GM19395 (cell line): ENCODE measurements at regions not wholly inside any gene's neighbourhood (a gene's known extent, or its start where the extent isn't known, plus 50 kb on each side); places are given as distances from the start of the nearest gene placed in this dataset.

Experiments
- ATAC-seq: cut with Tn5 transposase; IDR thresholded peaks from one replicate; pipeline ENCODE4 v1.9.1; 2021; ENCODE audit warnings: mild to moderate bottlenecking, moderate library complexity; ENCODE audit not compliant: unreplicated experiment

- ATAC-seq, result no peak
These were observed 662.8 kb downstream of the TBC1D32 start for GRCh38 chr6:120671519-120671918.

GRCh38 chr6:120652506-120652905 is 681.8 kb downstream of the TBC1D32 start:
- ATAC-seq, result no peak

GRCh38 chr6:120648713-120649112 is 685.6 kb downstream of the TBC1D32 start:
- ATAC-seq, result no peak

DNA sequence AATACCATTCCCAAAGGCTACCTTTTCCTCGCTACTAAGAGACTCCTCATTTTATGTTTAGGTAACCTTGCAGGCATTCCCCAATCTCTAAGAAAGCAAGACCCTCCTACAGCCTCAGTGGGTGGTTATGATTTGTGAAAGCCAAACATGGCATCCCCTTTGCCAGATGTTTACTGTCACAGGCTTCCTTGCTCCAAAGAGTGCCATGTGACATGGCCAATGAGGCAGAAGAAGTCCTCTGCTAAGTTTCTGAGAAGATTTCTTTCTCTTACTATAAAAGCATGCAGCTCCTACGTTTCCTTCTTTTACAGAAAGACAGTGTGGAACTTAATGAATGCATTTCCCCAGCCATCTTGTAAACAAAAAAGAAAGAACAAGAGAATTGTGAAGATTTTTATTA is 688.2 kb downstream of the TBC1D32 start:
- ATAC-seq, result no peak

DNA sequence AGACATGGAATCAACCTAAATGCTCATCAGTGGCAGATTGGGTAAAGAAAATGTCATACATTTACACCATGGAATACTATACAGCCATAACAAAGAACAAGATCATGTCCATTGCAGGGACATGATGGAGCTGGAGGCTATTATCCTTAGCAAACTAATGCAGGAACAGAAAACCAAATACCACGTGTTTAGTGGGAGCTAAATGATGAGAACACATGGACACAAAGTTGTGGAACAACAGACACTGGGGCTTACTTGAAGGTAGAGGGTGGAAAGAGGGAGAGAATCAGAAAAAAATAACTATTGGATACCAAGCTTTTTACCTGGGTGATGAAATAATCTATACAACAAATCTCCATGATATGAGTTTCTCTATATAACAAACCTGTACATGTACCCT is 701.3 kb downstream of the TBC1D32 start:
- no peak for ATAC-seq

DNA sequence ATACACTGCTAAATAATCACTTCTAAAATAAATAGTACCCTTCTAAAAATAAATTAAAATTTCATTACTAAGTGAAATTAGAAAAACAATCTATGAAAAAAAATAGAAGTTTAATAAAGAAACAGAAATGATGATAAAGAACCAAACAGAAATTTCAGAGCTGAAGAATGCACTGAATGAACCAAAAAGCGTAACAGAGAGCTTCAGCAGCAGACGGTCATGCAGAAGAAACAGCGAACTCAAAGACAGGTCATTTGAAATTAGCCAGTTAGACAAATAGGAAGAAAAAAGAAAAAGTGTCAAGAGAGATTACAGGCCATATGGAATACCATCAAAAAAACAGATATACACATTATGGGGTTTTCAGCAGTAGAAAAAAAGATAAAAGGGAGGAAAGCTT is 706.7 kb downstream of the TBC1D32 start:
- ATAC-seq, result no peak

DNA sequence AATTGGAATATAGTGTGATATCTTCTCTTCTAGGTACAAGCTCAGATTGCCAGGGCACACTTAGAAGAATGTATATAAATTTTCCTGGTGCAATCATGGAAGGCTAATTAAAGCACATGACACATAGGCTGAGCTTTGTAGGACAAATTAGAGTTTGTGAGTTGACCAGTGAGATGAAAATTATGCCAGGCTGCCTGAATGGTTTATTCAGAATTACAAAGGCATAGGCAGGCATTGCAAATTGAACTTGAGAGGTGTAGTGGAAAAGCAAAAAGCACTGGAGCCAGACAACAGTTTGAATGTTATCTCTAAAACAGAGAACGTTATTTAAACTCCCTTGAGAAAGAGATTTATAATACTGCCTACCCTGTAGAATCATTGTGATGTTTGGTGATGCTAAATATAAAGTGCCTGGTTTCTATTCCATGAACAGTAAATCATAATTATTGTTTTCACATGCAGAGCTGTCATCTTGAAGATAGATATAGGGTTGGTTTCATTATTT is 712.1 kb downstream of the TBC1D32 start:
- ATAC-seq, result no peak

- no peak for ATAC-seq
These were observed 713.4 kb downstream of the TBC1D32 start for GRCh38 chr6:120620900-120621299.

GRCh38 chr6:120615238-120615637 is 719.0 kb downstream of the TBC1D32 start:
- no peak for ATAC-seq

GRCh38 chr6:120614723-120615122 is 719.6 kb downstream of the TBC1D32 start:
- ATAC-seq, result no peak

DNA sequence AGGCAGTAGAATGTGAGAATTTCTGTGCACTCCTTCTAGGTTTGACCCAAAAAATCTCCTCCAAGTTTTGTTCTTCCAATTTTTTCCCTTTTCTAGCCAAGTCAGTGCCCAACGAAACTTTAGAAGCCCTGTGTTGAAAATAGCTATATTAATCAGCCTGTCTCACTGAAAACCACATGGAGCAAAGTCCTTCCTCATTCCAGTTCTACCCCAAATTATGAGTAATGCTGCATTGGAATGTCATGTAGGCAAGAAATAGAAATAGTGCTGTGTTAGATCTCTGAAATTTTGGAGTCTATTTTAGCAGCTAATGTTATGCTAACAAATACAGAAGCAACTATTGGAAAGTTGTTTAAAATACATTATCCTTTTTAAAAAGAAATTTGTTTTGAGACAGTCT is 725.5 kb downstream of the TBC1D32 start:
- ATAC-seq, result no peak

GRCh38 chr6:120606743-120607142 is 727.5 kb downstream of the TBC1D32 start:
- no peak for ATAC-seq

- no peak for ATAC-seq
These were observed 729.8 kb downstream of the TBC1D32 start for GRCh38 chr6:120604510-120604909.

DNA sequence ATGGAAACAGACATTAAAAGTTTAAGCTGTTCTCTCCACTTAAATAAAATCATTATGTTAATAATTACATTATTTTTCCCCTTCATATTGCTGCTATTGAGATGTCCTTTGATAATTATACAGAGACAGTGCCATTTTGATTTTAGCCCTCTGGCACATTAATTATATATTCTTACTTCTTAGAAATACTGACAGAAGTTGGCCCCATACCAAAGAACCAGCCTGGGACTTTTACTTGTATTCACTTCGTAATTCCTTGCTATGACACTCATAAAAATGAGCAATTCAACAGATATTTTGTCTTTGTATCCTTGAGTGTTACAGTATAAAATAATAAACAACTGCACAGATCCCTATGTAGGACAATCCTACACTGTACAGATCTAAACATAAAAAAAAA is 743.7 kb downstream of the TBC1D32 start:
- no peak for ATAC-seq

- ATAC-seq, result no peak
These were observed 745.9 kb downstream of the TBC1D32 start for GRCh38 chr6:120588424-120588823.

GRCh38 chr6:120587381-120587780 is 746.9 kb downstream of the TBC1D32 start:
- ATAC-seq, result no peak

- ATAC-seq, result no peak
These were observed 750.0 kb downstream of the TBC1D32 start for GRCh38 chr6:120584111-120584760.

- ATAC-seq, result no peak
These were observed 758.2 kb downstream of the TBC1D32 start for GRCh38 chr6:120576061-120576460.

DNA sequence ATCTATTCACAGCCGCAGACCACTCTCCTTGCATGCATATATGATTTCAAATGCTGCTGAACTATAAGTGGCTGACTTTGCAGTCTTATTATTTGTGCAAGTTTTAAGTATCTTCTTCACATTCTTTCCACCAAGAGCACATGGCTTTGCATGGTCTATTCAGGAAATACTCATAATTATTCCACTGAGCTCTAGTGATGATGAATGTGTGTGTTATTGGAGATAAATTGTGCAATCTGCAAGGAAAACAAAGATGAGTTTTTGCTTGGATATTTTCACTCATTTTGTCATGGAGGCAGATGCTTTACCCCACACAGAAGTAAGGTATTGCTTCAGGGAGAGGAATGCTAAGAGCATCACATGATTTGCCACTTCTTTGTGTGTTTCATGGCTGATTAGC is 764.6 kb downstream of the TBC1D32 start:
- no peak for ATAC-seq

- no peak for ATAC-seq
These were observed 769.5 kb downstream of the TBC1D32 start for GRCh38 chr6:120564779-120565178.

GRCh38 chr6:120558294-120558693 is 776.0 kb downstream of the TBC1D32 start:
- ATAC-seq, result no peak

DNA sequence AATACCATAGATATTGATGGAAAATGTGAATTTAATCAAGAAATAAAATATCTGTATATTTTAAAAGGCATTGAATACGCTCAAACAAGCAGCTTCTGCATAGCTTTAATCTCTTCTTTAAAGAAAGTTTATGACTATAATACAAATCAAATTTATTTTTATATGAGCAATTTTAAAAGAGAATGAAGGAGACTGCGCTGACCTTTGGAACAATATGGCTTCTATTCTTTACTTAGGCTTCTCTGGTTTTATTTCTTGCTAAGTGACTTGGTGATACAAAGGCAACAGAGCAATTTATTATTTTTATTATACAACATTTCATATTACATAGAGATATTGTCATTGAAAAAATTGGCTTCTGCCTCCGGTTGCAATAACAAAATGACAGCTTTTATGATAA is 776.7 kb downstream of the TBC1D32 start:
- no peak for ATAC-seq

DNA sequence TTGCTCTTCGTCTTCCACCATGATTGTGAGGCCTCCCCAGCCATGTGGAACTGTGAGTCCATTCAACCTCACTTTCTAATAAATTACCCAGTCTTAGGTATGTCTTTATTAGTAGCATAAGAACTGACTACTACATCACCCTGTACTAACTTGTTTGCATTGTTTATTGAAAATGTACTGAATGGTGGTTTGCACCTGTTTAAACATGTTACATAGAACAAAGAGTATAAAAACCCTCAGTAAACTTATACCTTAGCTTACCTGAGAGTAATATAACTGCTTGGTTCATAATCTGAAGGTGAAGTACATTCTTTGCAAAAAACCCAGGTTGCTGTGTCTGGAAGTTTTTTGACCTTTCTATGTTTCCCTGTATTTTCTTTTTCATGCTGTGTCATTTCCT is 777.8 kb downstream of the TBC1D32 start:
- no peak for ATAC-seq
